GM12891 (cell line): ENCODE measurements at regions not wholly inside any gene's neighbourhood (a gene's known extent, or its start where the extent isn't known, plus 50 kb on each side); places are given as distances from the start of the nearest gene placed in this dataset.

Experiments
- POLR2A ChIP-seq: IDR thresholded peaks from 2 replicates; pipeline ENCODE4 v1.6.1; 2011; ENCODE audit warnings: low read depth, low read length, control low read depth
- POLR2AphosphoS5 ChIP-seq: IDR thresholded peaks from 2 replicates; pipeline ENCODE4 v1.6.1; 2011; ENCODE audit warnings: low read depth, low read length, control low read depth
- TAF1 ChIP-seq: IDR thresholded peaks from 2 replicates; pipeline ENCODE4 v1.6.1; 2011; ENCODE audit warnings: low read depth, low read length, control low read depth

DNA sequence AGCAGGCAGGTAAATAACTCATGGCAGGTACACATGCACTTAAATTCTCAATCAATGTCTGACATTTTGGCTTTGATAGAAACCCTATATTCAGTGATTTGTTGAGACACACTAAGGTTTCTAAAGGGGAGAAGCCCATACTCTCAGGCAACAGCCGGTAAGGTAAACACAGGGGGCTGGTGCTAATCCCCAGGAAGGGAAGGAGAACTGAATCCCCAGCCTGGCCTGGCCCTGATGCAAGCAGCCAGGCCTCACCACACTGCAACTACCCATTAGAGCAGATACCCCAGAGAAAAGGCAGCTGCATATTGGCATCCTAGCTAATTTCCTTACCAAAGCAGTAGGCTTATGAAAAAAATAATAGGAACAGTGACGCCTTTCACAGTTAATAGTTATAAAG is 116.5 kb upstream of the LRRC7 start:
- TF ChIP-seq POLR2A (no peak), TAF1 (no peak), POLR2AphosphoS5 (no peak)
